ENCODE measurements at regions not wholly inside any gene's neighbourhood (a gene's known extent, or its start where the extent isn't known, plus 50 kb on each side); places are given as distances from the start of the nearest gene placed in this dataset.
"Not testable (repeated sequence)": the region's sequence is repeated elsewhere in the genome, so short reads cannot be mapped to it uniquely, and the experiment has no call there.

- FAIRE-seq, result no peak
These were observed 1303.0 kb downstream of the GATA3 start for GRCh38 chr10:9357471-9357870.

- FAIRE-seq, result no peak
These were observed 1308.2 kb downstream of the GATA3 start for GRCh38 chr10:9362721-9363120.

GRCh38 chr10:9379183-9379582 is 1324.7 kb downstream of the GATA3 start:
- FAIRE-seq, result no peak

- no peak for FAIRE-seq
These were observed 1327.4 kb downstream of the GATA3 start for GRCh38 chr10:9381733-9382532.

- no peak for FAIRE-seq
These were observed 1328.0 kb downstream of the GATA3 start for GRCh38 chr10:9382533-9382866.

- no peak for FAIRE-seq
These were observed 1336.0 kb downstream of the GATA3 start for GRCh38 chr10:9390516-9390915.

- FAIRE-seq, result no peak
These were observed 1344.9 kb downstream of the GATA3 start for GRCh38 chr10:9399275-9399983.

GRCh38 chr10:9402067-9402466 is 1347.6 kb downstream of the GATA3 start:
- FAIRE-seq, result not testable (repeated sequence)

- not testable (repeated sequence) for FAIRE-seq
These were observed 1348.2 kb downstream of the GATA3 start for GRCh38 chr10:9402507-9403195.

- not testable (repeated sequence) for FAIRE-seq
These were observed 1352.7 kb downstream of the GATA3 start for GRCh38 chr10:9407201-9407600.

GRCh38 chr10:9416331-9416730 is 1361.8 kb downstream of the GATA3 start:
- no peak for FAIRE-seq

- no peak for FAIRE-seq
These were observed 1365.3 kb downstream of the GATA3 start for GRCh38 chr10:9419757-9420156.

GRCh38 chr10:9427209-9427608 is 1372.7 kb downstream of the GATA3 start:
- FAIRE-seq, result no peak

- no peak for FAIRE-seq
These were observed 1382.6 kb downstream of the GATA3 start for GRCh38 chr10:9437131-9437530.

GRCh38 chr10:9443758-9444157 is 1389.3 kb downstream of the GATA3 start:
- FAIRE-seq, result no peak

GRCh38 chr10:9449530-9449929 is 1395.0 kb downstream of the GATA3 start:
- no peak for FAIRE-seq

- FAIRE-seq, result no peak
These were observed 1396.3 kb downstream of the GATA3 start for GRCh38 chr10:9450801-9451200.

GRCh38 chr10:9451211-9451773 is 1396.8 kb downstream of the GATA3 start:
- FAIRE-seq, result no peak

- FAIRE-seq, result no peak
These were observed 1397.6 kb downstream of the GATA3 start for GRCh38 chr10:9452056-9452455.

GRCh38 chr10:9453871-9454270 is 1399.4 kb downstream of the GATA3 start:
- FAIRE-seq, result not testable (repeated sequence)

GRCh38 chr10:9469663-9470205 is 1415.2 kb downstream of the GATA3 start:
- FAIRE-seq, result no peak

- FAIRE-seq, result no peak
These were observed 1416.1 kb downstream of the GATA3 start for GRCh38 chr10:9470581-9470980.

- no peak for FAIRE-seq
These were observed 1447.5 kb downstream of the GATA3 start for GRCh38 chr10:9501944-9502343.
